HG03342 (cell line): ENCODE measurements at regions not wholly inside any gene's neighbourhood (a gene's known extent, or its start where the extent isn't known, plus 50 kb on each side); places are given as distances from the start of the nearest gene placed in this dataset.
"Not testable (repeated sequence)": the region's sequence is repeated elsewhere in the genome, so short reads cannot be mapped to it uniquely, and the experiment has no call there.

Experiments used
- ATAC-seq: cut with Tn5 transposase; IDR thresholded peaks from one replicate; pipeline ENCODE4 v1.9.1; 2021; ENCODE audit warnings: mild to moderate bottlenecking, moderate library complexity; ENCODE audit not compliant: unreplicated experiment

DNA sequence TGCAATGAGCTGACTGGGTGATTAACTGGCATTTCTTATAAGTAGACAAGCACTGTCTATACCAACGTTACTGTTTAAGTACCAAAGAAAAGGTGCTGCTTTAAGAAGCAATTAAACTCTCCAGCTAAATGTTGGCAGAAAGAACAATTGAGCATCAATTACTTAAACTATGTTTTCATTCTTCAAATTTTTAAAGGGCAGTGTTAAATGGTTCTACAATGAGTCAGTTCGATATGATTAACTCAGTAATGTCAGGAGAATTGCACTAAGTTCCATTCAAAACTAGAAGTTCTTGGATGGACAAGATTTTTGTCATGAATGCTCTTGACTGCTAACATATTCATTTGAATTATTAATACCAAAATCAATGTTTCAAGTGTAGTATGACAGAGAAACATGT lies 593.7 kb downstream of the DNAH5 start:
- ATAC-seq = no peak

DNA sequence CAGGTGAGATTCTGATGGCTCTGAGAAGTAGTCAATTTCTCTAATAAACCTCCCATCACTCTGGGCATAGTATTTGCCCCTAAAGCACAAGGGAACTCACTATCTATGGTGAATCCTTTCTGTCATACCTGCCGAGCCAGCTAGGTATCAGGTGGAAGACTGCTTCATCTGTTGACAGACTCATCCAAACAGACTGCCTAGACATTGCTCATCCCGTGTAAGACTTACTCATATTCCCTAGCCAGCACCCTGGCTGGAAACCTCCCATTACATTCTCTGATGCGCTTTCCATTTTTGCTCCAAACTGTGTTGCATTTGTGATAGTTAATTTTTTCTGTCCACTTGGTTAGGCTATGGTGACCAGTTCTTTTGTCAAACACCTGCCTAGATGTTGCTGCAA lies 595.9 kb downstream of the DNAH5 start:
- ATAC-seq = no peak

DNA sequence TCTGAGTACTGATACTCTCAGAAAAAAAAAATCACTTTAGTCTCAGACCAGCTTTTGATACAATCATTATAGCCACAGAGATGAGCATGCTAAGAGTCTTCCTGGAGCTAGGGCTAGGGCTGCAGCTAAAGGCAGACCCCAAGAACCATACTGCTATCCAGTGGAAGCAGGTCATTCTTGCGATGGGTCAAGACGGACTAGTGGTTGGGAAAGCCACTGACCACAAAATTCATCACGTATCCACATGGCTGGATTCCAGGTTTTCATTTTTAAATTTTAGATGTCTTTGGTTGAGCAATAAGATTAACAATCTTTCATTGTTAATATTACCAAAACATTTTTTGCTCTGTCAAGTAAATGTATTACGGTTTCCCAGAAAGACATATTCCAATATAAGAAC lies 598.1 kb downstream of the DNAH5 start:
- ATAC-seq = no peak

DNA sequence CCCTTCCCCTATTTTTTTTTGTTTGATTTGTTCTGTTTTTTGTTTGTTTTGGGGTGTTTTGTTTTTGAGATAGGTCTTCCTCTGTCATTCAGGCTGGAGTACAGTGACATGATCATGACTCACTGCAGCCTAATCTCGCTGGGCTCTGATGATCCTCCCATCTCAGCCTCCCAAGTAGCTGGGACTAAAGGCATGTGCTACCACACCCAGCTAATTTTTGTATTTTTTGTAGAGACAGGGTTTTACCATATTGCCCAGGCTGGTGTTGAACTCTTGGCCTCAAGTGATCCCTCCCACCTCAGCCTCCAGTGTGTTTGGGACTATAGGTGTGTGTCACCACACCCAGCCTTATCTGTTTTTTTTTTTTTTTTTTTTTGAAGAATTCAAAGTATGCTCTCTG lies 605.4 kb downstream of the DNAH5 start:
- ATAC-seq = no peak

DNA sequence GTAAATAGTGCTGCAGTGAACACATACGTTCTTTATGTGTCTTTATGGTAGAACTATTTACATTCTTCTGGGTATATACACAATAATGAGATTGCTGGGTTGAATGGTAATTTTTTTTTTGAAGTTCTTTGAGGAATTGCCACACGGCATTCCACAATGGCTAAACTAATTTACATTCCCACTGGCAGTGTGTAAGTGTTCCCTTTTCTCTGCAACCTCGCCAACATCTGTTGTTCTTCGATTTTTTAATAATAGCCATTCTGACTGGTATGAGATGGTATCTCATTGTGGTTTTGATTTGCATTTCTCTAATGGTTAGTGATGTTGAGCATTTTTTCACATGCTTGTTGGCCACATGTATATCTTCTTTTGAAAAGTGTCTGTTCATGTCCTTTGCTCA lies 609.5 kb downstream of the DNAH5 start:
- ATAC-seq = not testable (repeated sequence)

DNA sequence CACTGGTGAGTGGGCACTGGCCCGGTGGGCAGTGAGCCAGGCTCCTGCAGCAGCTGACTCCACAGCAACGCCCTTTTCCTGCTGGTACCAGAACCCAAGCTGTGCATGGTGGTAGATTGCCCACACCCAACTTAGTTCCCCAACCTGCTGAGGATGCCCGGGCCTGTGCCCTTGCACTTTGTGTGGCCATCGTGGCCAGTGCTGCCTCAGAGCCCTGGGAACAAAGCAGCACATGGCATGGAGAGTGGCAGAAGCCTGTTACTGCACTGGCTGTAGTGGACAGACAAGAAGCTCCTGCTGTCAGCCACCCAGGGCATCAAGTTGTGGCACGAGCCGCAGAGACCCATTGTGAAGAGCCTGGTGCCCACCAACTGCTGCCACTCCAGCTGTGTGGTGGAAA lies 612.9 kb downstream of the DNAH5 start:
- no peak for ATAC-seq

DNA sequence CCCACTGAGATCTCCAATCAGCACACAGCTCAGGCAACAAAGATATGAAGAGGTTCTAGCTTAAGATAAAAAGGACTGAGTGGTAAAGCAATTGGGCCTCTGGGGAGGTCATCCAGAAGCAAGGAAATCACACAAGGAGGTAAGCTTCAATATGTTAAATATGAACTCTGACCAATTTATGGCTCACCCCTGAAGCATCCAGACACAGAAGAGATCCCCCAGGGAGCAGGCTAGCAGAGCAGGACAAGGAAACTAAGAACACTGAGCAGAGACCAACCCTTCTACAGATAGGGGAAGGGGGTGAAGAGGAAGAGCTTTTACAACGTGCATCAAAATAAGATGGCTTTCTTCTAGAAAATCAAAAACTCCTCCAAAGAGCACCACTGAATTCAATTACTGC lies 616.2 kb downstream of the DNAH5 start:
- no peak for ATAC-seq

DNA sequence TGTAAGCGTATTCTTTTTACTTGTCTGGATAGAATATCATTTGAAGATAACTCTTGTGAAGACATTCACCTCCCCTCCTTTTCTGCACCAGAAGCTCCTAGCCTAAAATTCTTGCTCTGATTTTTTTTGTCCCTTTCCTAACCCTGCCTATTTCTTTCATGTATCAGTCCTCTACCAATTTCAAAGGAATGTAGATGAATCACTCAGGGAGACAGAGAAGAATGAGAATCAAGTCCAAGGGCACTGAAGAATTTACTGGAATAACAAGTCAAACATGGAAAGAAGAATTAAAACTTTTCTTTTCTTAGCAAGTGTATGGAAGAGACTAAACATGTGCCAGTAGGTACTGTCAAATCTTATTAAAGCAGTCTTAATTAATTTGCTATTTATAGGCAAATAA lies 618.7 kb downstream of the DNAH5 start:
- no peak for ATAC-seq

DNA sequence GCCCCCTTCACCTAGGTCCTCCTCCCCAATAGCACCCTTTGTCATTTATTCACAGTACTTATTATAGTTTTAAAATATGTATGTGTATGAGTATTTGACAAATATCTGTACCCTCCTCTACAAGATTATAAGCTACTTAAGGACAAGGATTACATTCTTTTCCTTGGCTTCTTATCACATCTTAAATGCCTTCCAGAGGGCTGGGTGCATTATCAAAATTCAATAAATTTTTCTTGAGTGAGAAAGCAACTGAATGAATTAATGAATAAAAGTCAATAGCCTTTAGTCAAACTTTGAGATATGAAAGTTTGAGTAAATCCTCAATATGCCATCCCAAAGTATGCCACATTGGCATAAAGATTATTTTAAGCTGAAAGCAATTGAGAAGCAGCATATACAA lies 621.7 kb downstream of the DNAH5 start:
- ATAC-seq = no peak

DNA sequence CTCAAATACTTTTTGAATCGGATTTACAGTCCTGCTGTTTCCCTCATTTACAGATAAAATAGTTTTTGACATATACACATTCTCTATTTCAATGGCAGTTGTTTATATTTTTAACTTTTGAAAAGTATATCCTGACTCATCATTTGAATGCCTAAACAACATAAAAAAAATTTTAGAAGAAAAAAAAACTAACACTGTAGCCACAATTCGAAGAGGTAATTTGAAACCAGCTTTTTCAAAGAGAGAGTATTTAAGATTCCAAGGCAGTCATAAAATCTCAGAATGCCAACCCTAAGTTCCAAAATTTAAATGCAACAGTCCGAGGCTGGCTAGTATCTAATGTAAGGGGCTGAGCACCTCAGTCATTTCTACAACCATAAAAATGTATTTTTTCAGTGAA lies 626.8 kb downstream of the DNAH5 start:
- ATAC-seq = no peak

DNA sequence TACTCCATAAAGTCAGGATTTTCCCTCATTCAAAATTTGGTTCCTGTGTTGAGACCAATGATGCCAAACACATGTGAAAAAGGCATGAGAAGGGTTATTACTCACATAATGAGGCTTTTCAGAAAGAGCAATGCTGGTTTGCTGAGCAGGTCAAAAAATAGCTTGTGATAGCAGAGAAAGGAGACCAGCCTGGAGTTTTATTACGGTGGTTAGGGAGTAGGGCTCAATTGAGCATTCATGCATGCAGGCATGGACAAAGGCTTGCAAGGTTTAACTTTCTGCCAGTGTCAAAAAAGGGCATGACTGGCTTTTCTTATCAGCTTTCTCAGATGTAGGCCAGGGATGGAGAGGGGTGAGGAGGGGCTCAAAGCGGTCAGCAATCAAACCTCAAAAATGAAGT lies 628.3 kb downstream of the DNAH5 start:
- no peak for ATAC-seq

DNA sequence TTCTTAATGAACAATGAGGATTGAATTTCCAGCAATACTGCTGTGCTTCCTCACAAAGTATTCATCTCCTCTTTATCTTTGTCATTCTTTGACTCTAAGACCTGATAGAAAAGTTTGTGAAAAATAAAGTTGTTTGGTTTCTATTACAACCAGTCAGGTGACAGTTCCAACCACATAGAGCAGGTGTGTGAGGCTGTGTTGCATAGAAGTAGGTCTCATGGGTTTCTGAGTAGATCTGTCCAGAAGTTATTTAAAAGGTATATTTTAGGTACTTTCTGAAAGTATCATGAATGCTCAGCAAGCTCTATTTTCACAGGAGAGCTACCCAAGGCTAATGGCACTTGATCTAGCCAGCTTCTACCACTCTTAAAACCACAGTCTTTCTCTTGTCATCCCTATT lies 637.0 kb downstream of the DNAH5 start:
- ATAC-seq = no peak

DNA sequence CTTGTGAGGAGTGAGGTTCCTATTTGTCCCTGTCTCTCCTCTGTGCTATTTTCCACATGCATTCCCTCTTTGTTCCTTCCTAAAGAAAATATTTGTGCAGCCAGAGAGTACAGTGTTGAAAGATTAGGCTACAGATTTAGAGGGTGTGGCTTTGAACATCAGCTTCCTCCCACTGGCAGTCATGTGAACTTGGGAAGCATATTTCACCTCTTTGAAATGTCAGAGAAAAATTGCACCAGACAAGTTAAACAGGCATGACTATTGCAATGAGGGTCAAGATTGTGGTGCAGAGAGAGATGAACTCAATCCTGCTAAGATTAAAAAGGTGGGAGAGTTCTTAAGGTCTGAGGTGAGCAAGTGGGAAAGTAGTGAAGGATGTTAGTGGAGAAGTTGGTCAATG lies 641.0 kb downstream of the DNAH5 start:
- ATAC-seq = no peak

DNA sequence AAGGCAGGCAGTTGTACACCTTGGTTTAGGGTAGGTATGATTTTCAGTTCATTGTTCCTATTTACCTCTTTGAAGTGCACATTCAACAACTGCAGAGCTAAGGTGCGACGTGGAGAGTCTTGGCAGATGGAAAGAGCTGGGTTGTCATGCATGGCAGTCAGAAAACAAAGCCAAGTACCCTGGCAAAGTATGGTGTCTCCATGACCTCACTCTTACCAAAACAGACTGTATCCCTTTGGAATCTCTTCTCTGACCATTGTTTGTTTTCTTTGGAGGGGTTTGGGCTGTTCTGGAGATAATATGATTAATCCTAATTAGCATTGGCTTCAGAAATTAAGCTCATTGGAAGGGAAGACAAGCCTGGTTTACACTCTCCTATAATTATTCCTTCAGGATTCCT lies 665.7 kb downstream of the DNAH5 start:
- ATAC-seq = no peak

DNA sequence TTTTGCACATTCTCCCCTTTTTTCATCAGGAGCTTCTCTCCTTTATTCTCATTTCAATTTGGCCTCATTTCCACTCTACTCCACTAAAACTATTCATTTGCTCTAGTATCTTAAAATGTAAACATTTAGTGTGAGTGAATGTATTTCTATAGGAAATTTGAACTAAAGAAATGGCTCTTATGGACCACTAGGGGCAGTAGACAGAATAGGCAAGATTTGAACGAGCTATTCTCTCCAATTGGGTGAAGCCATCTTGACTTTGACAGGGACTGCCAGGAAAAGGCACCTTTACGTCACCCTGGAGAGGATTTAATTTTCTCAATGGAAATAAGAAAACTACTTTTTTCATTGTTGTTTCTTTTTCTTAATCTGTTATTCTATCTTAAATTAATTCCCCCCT lies 666.3 kb downstream of the DNAH5 start:
- no peak for ATAC-seq

DNA sequence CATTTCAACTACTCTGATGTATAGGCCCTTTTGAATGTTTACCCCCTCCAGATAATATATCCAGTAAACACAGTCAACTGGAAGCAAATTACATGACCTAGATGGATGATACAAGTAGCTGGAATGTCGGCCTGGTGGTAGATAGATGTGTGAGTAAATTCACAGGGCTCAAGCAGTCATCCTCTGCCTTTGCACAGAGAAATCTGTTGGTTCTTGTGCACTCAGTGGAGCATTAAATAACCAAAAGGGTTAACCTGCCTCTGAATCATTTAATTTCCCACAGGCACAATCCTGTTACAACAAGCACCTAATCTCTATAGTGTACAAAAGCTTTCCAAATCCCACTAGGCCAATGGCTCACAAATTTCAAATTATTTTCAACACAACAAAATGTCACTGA lies 668.3 kb downstream of the DNAH5 start:
- no peak for ATAC-seq

DNA sequence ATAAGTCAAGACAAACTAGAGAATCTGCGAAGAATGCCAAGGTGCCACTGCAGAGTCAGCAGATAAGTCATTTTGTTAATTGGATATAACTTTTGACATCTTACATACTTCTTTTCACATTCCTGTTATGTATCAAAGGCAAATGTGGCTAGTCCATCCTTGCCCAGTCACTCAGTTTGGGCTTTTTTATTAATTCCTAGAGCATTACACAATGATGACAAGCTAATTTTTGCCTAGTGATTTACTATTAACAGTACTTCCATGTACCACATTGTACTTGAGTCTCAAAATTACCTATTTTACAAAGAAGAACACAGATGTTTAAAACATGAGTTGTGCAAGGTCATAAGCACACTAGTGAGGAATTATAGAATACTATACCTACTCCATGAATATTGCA lies 680.8 kb downstream of the DNAH5 start:
- ATAC-seq = no peak

DNA sequence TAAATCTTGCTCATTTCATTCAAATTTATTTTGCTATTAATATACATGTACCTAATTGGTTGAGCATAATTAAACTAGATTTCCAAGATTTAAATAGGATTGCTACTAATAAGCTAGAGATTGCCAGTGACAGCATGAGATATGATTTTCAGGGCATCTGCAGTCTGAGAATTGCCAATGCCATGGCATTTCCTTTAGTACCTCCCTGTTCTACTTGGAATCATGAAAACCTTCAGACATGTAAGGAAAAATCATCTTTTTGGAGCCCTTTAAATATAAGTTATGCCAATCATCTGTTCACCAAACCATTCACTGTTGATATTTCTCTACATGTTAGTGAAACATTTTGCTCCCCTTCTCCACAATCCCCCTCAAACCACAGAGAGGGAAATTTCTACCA lies 691.4 kb downstream of the DNAH5 start:
- no peak for ATAC-seq

DNA sequence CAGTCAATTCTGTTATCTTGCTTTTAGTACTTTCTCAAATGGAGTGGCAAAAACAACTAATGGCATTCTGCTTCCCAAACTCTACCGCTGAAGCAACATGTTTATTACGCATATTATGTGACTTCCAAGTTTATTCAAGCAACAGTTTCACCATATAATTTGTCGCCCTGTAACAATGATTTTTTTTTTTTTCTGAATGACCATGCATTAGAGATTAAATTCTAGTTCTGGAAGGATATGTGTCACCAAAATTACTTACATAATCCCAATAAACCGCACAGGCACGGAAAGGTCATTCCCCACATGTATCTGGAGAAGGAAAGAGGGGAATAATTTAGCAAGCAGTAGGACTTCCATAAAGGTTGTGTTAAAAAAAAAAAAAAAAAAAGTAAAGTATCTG lies 691.8 kb downstream of the DNAH5 start:
- ATAC-seq = no peak

DNA sequence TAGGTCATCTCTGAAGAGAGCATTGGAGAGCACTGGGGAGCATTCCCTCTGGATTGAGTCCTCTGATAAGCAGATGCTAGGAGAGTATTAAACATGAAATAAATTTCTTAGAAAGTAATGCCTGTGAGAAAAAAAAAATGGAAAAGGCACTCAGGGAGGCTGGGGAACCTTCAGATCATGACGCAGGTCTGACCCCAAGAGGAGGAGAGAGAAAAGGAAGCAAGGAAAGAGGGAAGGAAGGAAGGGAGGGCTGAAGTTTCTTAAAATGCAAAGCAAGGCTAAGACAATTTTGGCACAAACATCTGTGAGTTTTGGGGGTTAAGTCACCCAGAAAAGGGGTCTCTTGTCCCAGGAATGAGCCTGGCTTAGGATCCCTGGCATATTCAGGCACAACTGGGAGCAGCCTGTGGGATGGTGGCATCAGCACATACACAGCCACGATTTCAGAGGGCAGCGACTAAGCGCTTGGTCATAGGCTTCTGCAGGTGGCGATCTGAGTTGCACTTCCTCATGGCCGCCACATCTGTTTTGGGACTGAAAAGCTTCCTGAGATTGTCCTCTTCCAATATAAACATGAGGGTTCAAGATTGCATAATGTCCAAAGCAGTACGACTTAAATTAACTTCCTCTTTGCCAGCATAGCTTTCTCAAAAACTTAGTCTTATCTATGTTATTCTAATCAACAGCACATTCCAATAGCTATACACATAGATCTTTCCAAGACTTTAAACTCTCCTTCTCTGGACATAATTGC lies 692.7 kb downstream of the DNAH5 start:
- ATAC-seq = no peak

DNA sequence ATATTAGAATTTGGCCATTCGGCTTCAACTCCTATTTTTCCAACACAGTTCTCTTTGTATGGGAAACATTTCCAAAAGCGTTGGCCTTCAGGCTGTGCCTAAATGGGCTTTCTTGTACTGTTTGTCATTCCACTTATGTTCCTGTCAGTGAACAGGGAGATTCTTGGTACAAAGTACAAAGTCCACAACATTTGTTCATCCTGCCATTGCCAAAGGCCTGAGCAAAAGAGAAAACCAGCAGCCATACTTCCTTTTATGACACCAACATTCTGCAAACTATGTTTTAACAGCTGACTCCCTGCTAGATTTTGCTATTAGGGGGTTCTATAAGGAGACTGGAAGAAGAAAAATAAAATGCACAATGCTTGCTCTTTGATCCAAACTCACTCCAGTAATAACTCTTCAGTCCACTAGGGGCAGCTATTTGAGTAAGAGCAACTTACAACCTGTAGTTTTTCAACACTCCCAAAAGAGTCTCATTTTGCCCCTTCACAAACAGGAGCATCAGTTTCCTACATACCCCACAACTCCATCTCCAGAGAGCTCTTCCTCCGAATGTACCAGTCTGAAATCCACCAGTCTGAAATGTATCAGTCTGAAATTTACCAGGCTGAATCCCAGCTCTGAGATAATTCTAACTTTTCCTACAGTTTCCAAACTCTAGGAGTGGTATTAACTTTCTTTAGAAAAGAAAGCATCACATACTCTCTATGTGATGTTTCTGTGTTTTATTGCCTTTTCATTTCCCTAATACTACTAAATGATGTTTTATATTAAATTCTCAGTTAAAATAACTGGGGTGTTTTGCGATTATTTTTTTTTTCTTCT lies 693.8 kb downstream of the DNAH5 start:
- ATAC-seq = peak; percentile 93

DNA sequence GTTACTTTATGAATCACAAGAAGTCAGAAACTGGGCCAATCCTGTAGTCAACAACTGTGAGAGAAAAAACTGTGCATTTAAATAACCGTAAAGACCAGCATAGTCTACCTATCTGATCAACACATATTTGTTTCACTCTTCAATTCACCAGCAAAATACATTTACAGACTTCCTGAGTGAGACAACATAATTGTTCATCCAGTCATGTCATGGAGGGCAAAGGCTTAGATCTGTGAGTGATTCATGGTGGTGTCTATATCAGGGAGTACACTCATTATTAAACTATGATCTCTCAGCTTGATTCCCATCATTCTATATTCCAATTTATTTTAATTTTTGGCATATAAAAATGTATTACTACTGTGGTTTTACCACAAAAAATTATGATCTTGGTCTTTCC lies 694.6 kb downstream of the DNAH5 start:
- ATAC-seq = no peak

DNA sequence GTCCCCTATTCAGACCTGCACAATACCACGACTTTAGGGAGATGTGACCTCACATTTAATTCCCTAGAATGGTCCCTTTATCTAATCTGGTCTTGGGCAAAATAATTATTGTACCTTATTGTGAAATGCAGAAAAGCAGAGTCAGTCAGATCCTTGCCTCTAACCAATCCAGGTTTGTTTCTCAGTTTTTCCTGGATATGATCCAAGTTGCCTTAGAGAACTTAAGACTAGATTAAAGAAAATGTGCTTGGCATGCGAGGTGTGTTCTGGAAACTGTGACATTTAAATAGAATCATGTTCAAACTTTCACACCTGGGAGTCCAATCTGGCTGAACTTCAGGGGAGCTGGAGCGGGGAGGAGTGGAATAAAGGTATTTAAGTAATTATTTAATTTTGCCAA lies 696.2 kb downstream of the DNAH5 start:
- ATAC-seq = no peak
